ENCODE measurements at regions not wholly inside any gene's neighbourhood (a gene's known extent, or its start where the extent isn't known, plus 50 kb on each side); places are given as distances from the start of the nearest gene placed in this dataset.

DNA sequence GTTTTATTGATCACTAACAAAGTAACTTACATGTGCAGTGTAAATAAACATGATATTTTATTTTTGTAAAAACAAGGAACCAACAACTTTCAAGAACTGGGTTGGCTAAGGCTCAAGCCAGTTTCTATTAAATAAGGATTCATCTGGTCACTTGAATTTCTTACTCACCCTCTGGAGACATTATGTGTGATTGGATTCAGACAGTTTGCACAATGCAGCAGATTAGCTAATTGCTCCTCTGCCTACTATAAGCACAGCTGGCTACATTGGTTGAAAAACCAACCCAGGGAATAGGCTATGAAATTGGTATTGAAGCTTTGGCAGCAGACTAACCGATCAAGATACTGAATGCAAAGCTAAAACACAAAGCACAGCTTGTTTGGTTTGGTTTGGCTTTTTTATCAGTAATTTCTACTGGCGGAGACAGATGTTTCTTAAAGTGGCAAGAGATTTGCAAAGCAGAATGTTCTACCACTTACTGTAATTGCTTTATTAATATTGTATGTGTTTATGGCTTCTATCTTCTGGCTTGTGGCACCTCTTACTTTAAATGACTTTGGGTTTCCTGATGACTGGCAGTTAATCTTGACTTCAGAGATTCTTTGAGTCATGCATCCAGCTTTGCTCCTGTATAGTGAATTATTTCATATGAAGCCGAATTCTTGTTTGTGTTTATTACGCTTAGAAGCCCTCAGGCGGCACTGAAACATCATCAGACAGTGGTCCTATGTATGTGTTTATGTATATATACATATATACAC is 231.5 kb downstream of the MPDZ start:
- TF ChIP-seq, protein P1, sequence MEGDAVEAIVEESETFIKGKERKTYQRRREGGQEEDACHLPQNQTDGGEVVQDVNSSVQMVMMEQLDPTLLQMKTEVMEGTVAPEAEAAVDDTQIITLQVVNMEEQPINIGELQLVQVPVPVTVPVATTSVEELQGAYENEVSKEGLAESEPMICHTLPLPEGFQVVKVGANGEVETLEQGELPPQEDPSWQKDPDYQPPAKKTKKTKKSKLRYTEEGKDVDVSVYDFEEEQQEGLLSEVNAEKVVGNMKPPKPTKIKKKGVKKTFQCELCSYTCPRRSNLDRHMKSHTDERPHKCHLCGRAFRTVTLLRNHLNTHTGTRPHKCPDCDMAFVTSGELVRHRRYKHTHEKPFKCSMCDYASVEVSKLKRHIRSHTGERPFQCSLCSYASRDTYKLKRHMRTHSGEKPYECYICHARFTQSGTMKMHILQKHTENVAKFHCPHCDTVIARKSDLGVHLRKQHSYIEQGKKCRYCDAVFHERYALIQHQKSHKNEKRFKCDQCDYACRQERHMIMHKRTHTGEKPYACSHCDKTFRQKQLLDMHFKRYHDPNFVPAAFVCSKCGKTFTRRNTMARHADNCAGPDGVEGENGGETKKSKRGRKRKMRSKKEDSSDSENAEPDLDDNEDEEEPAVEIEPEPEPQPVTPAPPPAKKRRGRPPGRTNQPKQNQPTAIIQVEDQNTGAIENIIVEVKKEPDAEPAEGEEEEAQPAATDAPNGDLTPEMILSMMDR (conservative IDR thresholded peaks at IDR 0.05; ENCODE audit: low read depth, low read length), result no peak
- H3K4me3 ChIP-seq (ENCODE audit: low read depth, low read length), result no peak overlapping the region
- no peak for DNase-seq (ENCODE audit: low read depth)

DNA sequence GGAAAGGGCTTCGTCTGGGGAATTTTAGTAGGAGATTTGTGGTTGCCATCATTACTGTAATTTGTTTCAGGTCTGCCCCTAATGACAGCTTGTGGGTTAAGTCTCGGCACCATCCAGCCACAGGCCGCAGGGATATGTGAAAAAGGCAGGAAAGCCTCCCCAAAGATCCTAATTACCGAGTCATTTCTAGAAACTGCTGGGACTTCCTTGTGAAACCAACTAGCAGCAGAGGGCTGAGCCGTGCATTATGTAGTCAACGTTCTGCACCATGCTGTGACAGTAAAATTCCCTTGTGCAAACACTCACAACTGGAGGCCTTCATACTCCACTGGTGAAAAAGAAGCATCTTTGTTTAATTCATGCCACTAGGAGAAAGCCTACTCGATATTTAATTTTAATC is 230.3 kb downstream of the MPDZ start:
- no peak for DNase-seq (ENCODE audit: low read depth)
- TF ChIP-seq, protein P1 (conservative IDR thresholded peaks at IDR 0.05; ENCODE audit: low read depth, low read length), result no peak
- no peak overlapping the region for H3K4me3 ChIP-seq (ENCODE audit: low read depth, low read length)

DNA sequence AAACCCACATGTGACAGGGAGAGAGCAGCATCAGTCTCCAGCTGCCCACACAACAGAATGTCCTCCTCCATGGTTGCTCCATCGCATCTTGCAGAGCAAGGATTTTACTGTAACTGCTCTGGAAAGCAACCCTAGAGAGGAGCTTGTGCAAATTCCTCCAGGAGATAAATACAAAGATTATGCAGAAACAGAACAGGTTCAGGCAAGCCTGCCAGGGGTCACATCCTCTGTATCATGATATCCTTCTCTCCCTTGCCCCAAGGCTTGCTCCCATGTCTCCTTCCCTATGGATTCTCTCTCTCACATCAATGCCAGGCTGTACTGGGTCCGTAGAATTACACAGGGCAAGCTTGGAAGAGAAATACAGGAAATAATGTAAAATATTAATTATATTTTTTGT is 226.0 kb downstream of the MPDZ start:
- TF ChIP-seq, protein P1 (conservative IDR thresholded peaks at IDR 0.05; ENCODE audit: low read depth, low read length), result no peak
- DNase-seq (ENCODE audit: low read depth), result no peak
- H3K4me3 ChIP-seq (ENCODE audit: low read depth, low read length), result no peak overlapping the region

DNA sequence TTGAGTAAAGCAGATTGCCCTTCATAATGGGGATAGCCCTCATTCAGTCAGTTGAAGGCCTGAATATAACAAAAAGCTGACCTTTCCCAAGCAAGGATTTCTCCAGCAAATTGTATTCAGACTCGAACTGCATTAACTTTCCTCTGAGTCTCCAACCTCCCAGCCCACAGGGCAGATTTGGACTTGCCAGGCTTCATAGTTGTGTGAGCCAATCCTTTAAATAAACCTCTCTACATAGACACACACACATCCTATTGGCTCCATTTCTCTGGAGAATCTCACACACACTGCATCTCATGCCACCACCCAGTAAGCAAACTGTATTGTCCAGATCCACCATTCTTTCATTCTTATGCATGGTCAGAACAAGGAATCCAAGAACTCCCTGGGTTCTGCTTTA is 225.1 kb downstream of the MPDZ start:
- TF ChIP-seq, protein P1 (conservative IDR thresholded peaks at IDR 0.05; ENCODE audit: low read depth, low read length), result no peak
- no peak for DNase-seq (ENCODE audit: low read depth)
- no peak overlapping the region for H3K4me3 ChIP-seq (ENCODE audit: low read depth, low read length)
